Endothelial cell of umbilical vein (primary cell): ENCODE measurements at regions not wholly inside any gene's neighbourhood (a gene's known extent, or its start where the extent isn't known, plus 50 kb on each side); places are given as distances from the start of the nearest gene placed in this dataset.
"Not testable (repeated sequence)": the region's sequence is repeated elsewhere in the genome, so short reads cannot be mapped to it uniquely, and the experiment has no call there.

Experiments
- BruUV-seq: library from RNA; stranded (reverse); fragments of 400-500 nt; replicated peaks from 2 replicates; lab custom pipeline; 2021; lab: Mats Ljungman, UMichigan
- CTCF ChIA-PET: fragments of 300-600, 350-600 bp; sonication (Branson Sonifier 250); formaldehyde crosslinking; loops from one replicate; lab custom pipeline; 2021; ENCODE audit warnings: antibody characterized with exemption, inconsistent platforms; lab: Charles Lee
- POLR2A ChIA-PET: fragments of 300-600, 350-600 bp; sonication (Branson Sonifier 250); formaldehyde crosslinking; loops from one replicate; lab custom pipeline; 2021; ENCODE audit warnings: antibody characterized with exemption, inconsistent platforms; lab: Charles Lee
- DNase-seq: peaks from one replicate; pipeline ENCODE4 v3.0.0-alpha.2; 2011; ENCODE audit warnings: low read depth, low spot score
- FAIRE-seq: peaks from 2 replicates; lab custom pipeline; 2011; peaks lifted over from hg19 to GRCh38; lab: Jason Lieb, UNC
- H2AFZ ChIP-seq: 2 replicates; pipeline ENCODE4 v1.6.0; 2012; ENCODE audit warnings: low read depth, low read length, control low read depth, inconsistent platforms
- H3K27ac ChIP-seq: 2 replicates; pipeline ENCODE4 v1.5.1; 2011; ENCODE audit warnings: low read depth, mild to moderate bottlenecking, control low read depth, low read length, moderate library complexity; ENCODE audit not compliant: insufficient read depth
- H3K27me3 ChIP-seq, 2 experiments: 2 replicates each; pipeline versions ENCODE4 v1.6.0 to v1.6.1; 2011; ENCODE audit warnings: low read length in 2 of 2, mixed read lengths in 1 of 2; ENCODE audit not compliant: control insufficient read depth in 2 of 2, insufficient read depth in 2 of 2
- H3K36me3 ChIP-seq, 2 experiments: 2 replicates in 1 of 2; 3 replicates in 1 of 2; pipeline ENCODE4 v1.5.1; 2011; ENCODE audit warnings: low read length in 2 of 2, mild to moderate bottlenecking in 1 of 2, moderate library complexity in 1 of 2; ENCODE audit not compliant: control insufficient read depth in 2 of 2, insufficient read depth in 2 of 2; ENCODE audit errors: extremely low read depth in 1 of 2
- H3K4me1 ChIP-seq: 3 replicates; pipeline ENCODE4 v1.5.1; 2011; ENCODE audit warnings: mild to moderate bottlenecking, low read length; ENCODE audit not compliant: control insufficient read depth, insufficient read depth; ENCODE audit errors: extremely low read depth
- H3K4me2 ChIP-seq: 2 replicates; pipeline ENCODE4 v1.6.1; 2011; ENCODE audit warnings: low read length, control low read depth, mixed read lengths; ENCODE audit not compliant: insufficient read depth
- H3K4me3 ChIP-seq, 3 experiments: fragments of 200-600 bp in 1 of 3; sonication (generic), shearing (Covaris generic) in 1 of 3; replicated peaks in 1 of 3; 2 replicates each; pipeline ENCODE4 v1.5.1; 2011 to 2016; ENCODE audit warnings: control low read depth in 3 of 3, low read length in 3 of 3, mild to moderate bottlenecking in 2 of 3, inconsistent platforms in 1 of 3, low read depth in 1 of 3, moderate library complexity in 1 of 3; ENCODE audit not compliant: insufficient read depth in 1 of 3
- H3K79me2 ChIP-seq: 2 replicates; pipeline ENCODE4 v1.6.0; 2012; ENCODE audit warnings: low read length, inconsistent platforms; ENCODE audit not compliant: control insufficient read depth, insufficient read depth
- H3K9ac ChIP-seq: replicated peaks from 2 replicates; pipeline ENCODE3; 2011; ENCODE audit warnings: low read length, control low read depth; ENCODE audit not compliant: insufficient read depth; ENCODE audit errors: extremely low read depth
- H3K9me1 ChIP-seq: replicated peaks from 3 replicates; pipeline ENCODE4 v1.6.0; 2011; ENCODE audit warnings: mild to moderate bottlenecking, low read length; ENCODE audit not compliant: control insufficient read depth, insufficient read depth; ENCODE audit errors: extremely low read depth
- H3K9me3 ChIP-seq: replicated peaks from 2 replicates; pipeline ENCODE4 v1.5.1; 2012; ENCODE audit warnings: low read length, inconsistent platforms; ENCODE audit not compliant: control insufficient read depth, insufficient read depth
- H4K20me1 ChIP-seq: replicated peaks from 2 replicates; pipeline ENCODE3; 2011; ENCODE audit warnings: mild to moderate bottlenecking, low read length; ENCODE audit not compliant: control insufficient read depth, insufficient read depth; ENCODE audit errors: extremely low read depth
- EZH2 ChIP-seq: IDR thresholded peaks from 2 replicates; pipeline ENCODE4 v1.6.1; 2012; ENCODE audit warnings: borderline replicate concordance, low read depth, mild to moderate bottlenecking, moderate library complexity, low read length, inconsistent platforms; ENCODE audit not compliant: severe bottlenecking
- FOS ChIP-seq: IDR thresholded peaks from 2 replicates; pipeline ENCODE4 v1.6.1; 2011; ENCODE audit warnings: mild to moderate bottlenecking, low read length, moderate library complexity, borderline replicate concordance; ENCODE audit not compliant: insufficient read depth
- GATA2 ChIP-seq: IDR thresholded peaks from 2 replicates; pipeline ENCODE4 v1.7.0; 2011; ENCODE audit warnings: low read depth, mild to moderate bottlenecking, moderate library complexity, mixed read lengths, low read length; ENCODE audit not compliant: insufficient read length, insufficient read depth
- JUN ChIP-seq: IDR thresholded peaks from 2 replicates; pipeline ENCODE4 v1.6.1; 2011; ENCODE audit warnings: borderline replicate concordance, low read depth; ENCODE audit not compliant: insufficient read length, insufficient read depth
- MYC ChIP-seq: IDR thresholded peaks from one replicate; pipeline ENCODE4 v1.6.1; 2011; ENCODE audit warnings: mild to moderate bottlenecking, low read depth, low read length
- POLR2A ChIP-seq: IDR thresholded peaks from 2 replicates; pipeline ENCODE4 v1.6.1; 2012; ENCODE audit warnings: low read depth, mild to moderate bottlenecking, control low read depth, low read length
- POLR2AphosphoS5 ChIP-seq: IDR thresholded peaks from 2 replicates; pipeline ENCODE4 v1.6.1; 2012; ENCODE audit warnings: low read depth, mild to moderate bottlenecking, control low read depth, low read length, moderate library complexity; ENCODE audit not compliant: insufficient read depth
- dilution Hi-C: fragments of 300-500 bp; cut with MboI; formaldehyde crosslinking; loops from one replicate; pipeline ENCODE4 v1.15.0; 2019; ENCODE audit warnings: low sequenced_read_pairs; ENCODE audit not compliant: extremely low pct_ligation_motif_present
- intact Hi-C: fragments of 100-400 bp; cut with micrococcal nuclease; formaldehyde crosslinking; loops from one replicate; pipeline ENCODE4 v1.10.0; 2022
- TF ChIP-seq, protein P1 (sequence below): IDR thresholded peaks from 2 replicates; pipeline ENCODE4 v1.6.1; 2011; ENCODE audit not compliant: insufficient read depth, insufficient read length
- TF ChIP-seq, protein P2 (sequence below), 2 donors: IDR thresholded peaks; 1 replicate in 1 of 2; 2 replicates in 1 of 2; pipeline ENCODE4 v1.5.1; 2011; ENCODE audit warnings: low read length in 2 of 2, mild to moderate bottlenecking in 2 of 2, moderate library complexity in 2 of 2, control low read depth in 1 of 2, inconsistent platforms in 1 of 2, low read depth in 1 of 2; ENCODE audit not compliant: insufficient read depth in 1 of 2; ENCODE audit errors: extremely low read depth in 1 of 2

DNA sequence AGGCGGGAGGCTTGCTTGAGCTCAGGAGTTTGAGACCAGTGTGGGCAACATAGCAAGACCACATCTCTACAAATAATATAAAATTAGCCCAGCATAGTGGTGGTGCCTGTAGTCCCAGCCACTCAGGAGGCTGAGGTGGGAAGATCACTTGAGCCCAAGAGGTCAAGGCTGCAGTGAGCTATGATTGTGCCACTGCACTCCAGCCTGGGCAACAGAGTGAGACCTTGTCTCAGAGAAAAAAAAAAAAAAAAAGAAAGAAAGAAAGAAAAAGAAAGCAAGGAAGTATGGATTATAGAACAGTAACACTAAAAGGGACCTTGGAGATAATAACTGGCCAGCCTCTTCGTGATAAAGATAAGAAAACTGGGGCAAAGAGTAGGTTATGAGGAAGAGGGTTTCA lies 130.4 kb downstream of the PLCE1 start:
- H3K27me3 ChIP-seq, POLR2A ChIA-PET, H2AFZ ChIP-seq, CTCF ChIA-PET, H3K9me1 ChIP-seq, intact Hi-C loops, H3K27ac ChIP-seq, H3K4me2 ChIP-seq, H3K9me3 ChIP-seq, H3K79me2 ChIP-seq, H3K4me3 ChIP-seq, FAIRE-seq, H3K9ac ChIP-seq, dilution Hi-C loops, H3K4me1 ChIP-seq, BruUV-seq, DNase-seq, H4K20me1 ChIP-seq, H3K36me3 ChIP-seq: not testable (repeated sequence)

DNA sequence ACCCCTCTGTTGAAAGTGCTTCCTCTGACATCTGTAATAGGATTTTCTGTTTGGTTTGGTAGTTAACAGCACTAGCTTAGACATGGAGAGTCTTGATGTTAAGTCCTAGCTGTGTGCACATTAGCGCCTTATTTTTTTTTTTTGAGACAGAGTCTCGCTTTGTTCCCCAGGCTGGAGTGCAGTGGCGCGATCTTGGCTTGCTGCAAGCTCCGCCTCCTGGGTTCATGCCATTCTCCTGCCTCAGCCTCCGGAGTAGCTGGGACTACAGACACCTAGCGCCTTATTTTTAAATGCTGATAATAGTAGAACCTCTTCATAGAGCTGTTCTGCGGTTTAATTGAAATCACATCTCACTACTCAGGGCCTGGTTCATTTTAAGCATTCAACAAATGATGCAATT lies 131.5 kb downstream of the PLCE1 start:
- H3K4me1 ChIP-seq, H3K9me1 ChIP-seq, H4K20me1 ChIP-seq, H2AFZ ChIP-seq, H3K9me3 ChIP-seq, H3K27me3 ChIP-seq, H3K9ac ChIP-seq, dilution Hi-C loops, H3K27ac ChIP-seq, POLR2A ChIA-PET, H3K79me2 ChIP-seq, BruUV-seq, H3K4me2 ChIP-seq, CTCF ChIA-PET, FAIRE-seq, H3K36me3 ChIP-seq, DNase-seq, intact Hi-C loops, H3K4me3 ChIP-seq: not testable (repeated sequence)

DNA sequence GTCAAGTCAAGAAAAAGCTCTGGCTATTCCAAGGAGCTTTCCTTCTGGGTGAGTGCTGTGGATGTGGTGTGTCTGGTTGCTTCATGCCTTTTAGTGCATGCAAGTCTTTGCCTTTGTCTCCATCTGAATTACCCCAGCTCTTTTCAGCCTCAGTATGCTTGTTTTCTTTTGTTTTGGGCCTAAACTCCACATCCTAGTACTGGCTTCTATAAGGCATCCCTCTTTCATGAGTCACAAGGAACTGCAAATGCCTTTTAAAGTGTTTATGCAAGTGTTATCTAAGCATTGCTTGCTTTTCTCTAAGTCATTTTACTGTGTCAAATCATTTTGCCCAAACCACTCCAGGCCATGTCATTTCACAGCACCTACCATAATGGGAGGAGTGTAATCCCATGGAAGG lies 132.1 kb downstream of the PLCE1 start:
- intact Hi-C loops (no loop called here), dilution Hi-C loops (no loop called here)
- no peaks in the 10 kb centered on the region for H3K27me3 ChIP-seq
- no peak overlapping the region for H3K4me2 ChIP-seq
- no peak overlapping the region for H3K4me3 ChIP-seq
- TF ChIP-seq POLR2AphosphoS5 (no peak), POLR2A (no peak), EZH2 (no peak), JUN (no peak), FOS (no peak), MYC (no peak), GATA2 (no peak)
- TF ChIP-seq, protein P1, sequence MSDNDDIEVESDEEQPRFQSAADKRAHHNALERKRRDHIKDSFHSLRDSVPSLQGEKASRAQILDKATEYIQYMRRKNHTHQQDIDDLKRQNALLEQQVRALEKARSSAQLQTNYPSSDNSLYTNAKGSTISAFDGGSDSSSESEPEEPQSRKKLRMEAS, result no peak
- TF ChIP-seq, protein P2, sequence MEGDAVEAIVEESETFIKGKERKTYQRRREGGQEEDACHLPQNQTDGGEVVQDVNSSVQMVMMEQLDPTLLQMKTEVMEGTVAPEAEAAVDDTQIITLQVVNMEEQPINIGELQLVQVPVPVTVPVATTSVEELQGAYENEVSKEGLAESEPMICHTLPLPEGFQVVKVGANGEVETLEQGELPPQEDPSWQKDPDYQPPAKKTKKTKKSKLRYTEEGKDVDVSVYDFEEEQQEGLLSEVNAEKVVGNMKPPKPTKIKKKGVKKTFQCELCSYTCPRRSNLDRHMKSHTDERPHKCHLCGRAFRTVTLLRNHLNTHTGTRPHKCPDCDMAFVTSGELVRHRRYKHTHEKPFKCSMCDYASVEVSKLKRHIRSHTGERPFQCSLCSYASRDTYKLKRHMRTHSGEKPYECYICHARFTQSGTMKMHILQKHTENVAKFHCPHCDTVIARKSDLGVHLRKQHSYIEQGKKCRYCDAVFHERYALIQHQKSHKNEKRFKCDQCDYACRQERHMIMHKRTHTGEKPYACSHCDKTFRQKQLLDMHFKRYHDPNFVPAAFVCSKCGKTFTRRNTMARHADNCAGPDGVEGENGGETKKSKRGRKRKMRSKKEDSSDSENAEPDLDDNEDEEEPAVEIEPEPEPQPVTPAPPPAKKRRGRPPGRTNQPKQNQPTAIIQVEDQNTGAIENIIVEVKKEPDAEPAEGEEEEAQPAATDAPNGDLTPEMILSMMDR (IDR thresholded peaks at IDR 0.05; ENCODE audit: extremely low read depth in 1 of 2, insufficient read depth in 1 of 2, low read depth in 1 of 2, low read length in 2 of 2), result no peak
- no peaks in the 10 kb centered on the region for H3K79me2 ChIP-seq
- CTCF ChIA-PET, result no interaction called here
- no peaks in the 10 kb centered on the region for H3K4me1 ChIP-seq
- no peak overlapping the region for H3K9ac ChIP-seq
- H3K27ac ChIP-seq, result no peak overlapping the region
- H2AFZ ChIP-seq, result no peak overlapping the region
- H3K9me1 ChIP-seq, result no peaks in the 10 kb centered on the region
- BruUV-seq, result no TSS peak
- H3K36me3 ChIP-seq, result no peaks in the 10 kb centered on the region
- POLR2A ChIA-PET, result no interaction called here
- H4K20me1 ChIP-seq, result no peaks in the 10 kb centered on the region
- DNase-seq (no peak), FAIRE-seq (no peak)
- H3K9me3 ChIP-seq, result no peaks in the 10 kb centered on the region
